SK-N-SH (cell line): ENCODE measurements at regions not wholly inside any gene's neighbourhood (a gene's known extent, or its start where the extent isn't known, plus 50 kb on each side); places are given as distances from the start of the nearest gene placed in this dataset.

Experiments
- CTCF ChIA-PET: fragments of 300-600, 350-600 bp; formaldehyde crosslinking; extraction: SDS; loops from one replicate; lab custom pipeline; 2021; lab: Yijun Ruan, JAX
- POLR2A ChIA-PET: fragments of 350-600 bp; sonication (Branson Sonifier 250); formaldehyde crosslinking; extraction: SDS; loops from one replicate; lab custom pipeline; 2020; ENCODE audit warnings: antibody characterized with exemption, inconsistent platforms; lab: Yijun Ruan, JAX
- DNase-seq: peaks from one replicate; pipeline ENCODE4 v3.0.0; 2012
- H2AFZ ChIP-seq: fragments of 200-600 bp; sonication (generic); 2 replicates; pipeline ENCODE4 v1.8.1; 2016; ENCODE audit warnings: antibody characterized with exemption, mild to moderate bottlenecking, low read depth
- H3F3A ChIP-seq: fragments of 200-600 bp; sonication (generic); replicated peaks from 2 replicates; pipeline ENCODE3; 2016; ENCODE audit warnings: antibody characterized with exemption, mild to moderate bottlenecking; ENCODE audit not compliant: insufficient read depth
- H3K27ac ChIP-seq, 2 experiments: fragments of 200-500 bp in 1 of 2; fragments of 200-600 bp in 1 of 2; sonication (Bioruptor generic) in 1 of 2; sonication (generic), shearing (Covaris generic) in 1 of 2; 2 replicates each; pipeline versions ENCODE4 v1.5.1 to v1.6.1; 2014 to 2016; ENCODE audit warnings: low read depth in 2 of 2, inconsistent platforms in 1 of 2, low read length in 1 of 2, mild to moderate bottlenecking in 1 of 2, mixed read lengths in 1 of 2
- H3K27me3 ChIP-seq: fragments of 200-600 bp; sonication (generic), shearing (Covaris generic); 2 replicates; pipeline ENCODE4 v1.6.1; 2016; ENCODE audit warnings: mixed run types; ENCODE audit not compliant: insufficient read depth
- H3K36me3 ChIP-seq, 2 experiments: fragments of 200-500 bp in 1 of 2; fragments of 200-600 bp in 1 of 2; sonication (Bioruptor generic) in 1 of 2; sonication (generic) in 1 of 2; replicated peaks in 1 of 2; 2 replicates each; pipeline versions ENCODE3 to v1.5.1; 2014 to 2016; ENCODE audit warnings: low read length in 1 of 2, mild to moderate bottlenecking in 1 of 2; ENCODE audit not compliant: insufficient read depth in 2 of 2, control insufficient read depth in 1 of 2
- H3K4me1 ChIP-seq, 2 experiments: fragments of 200-500 bp in 1 of 2; fragments of 200-600 bp in 1 of 2; sonication (Bioruptor generic) in 1 of 2; sonication (generic), shearing (Covaris generic) in 1 of 2; 2 replicates each; pipeline versions ENCODE4 v1.5.1 to v1.6.1; 2014 to 2016; ENCODE audit warnings: low read depth in 1 of 2, low read length in 1 of 2, mixed run types in 1 of 2; ENCODE audit not compliant: insufficient read depth in 2 of 2, control insufficient read depth in 1 of 2
- H3K4me2 ChIP-seq: fragments of 200-600 bp; sonication (generic), shearing (Covaris generic); 2 replicates; pipeline ENCODE4 v1.6.1; 2017; ENCODE audit warnings: mixed run types
- H3K4me3 ChIP-seq, 2 experiments: fragments of 200-500 bp in 1 of 2; fragments of 200-600 bp in 1 of 2; sonication (Bioruptor generic) in 1 of 2; sonication (generic), shearing (Covaris generic) in 1 of 2; 2 replicates each; pipeline versions ENCODE4 v1.5.1 to v1.8.1; 2014 to 2016; ENCODE audit warnings: low read depth in 2 of 2, inconsistent platforms in 1 of 2, low read length in 1 of 2, mild to moderate bottlenecking in 1 of 2, mixed read lengths in 1 of 2, moderate library complexity in 1 of 2
- H3K79me2 ChIP-seq: fragments of 200-600 bp; sonication (generic); 2 replicates; pipeline ENCODE4 v1.8.1; 2017; ENCODE audit warnings: mild to moderate bottlenecking; ENCODE audit not compliant: insufficient read depth
- H3K9ac ChIP-seq: fragments of 200-600 bp; sonication (generic); 2 replicates; pipeline ENCODE4 v1.6.1; 2017; ENCODE audit warnings: mixed run types
- H3K9me2 ChIP-seq: fragments of 200-600 bp; sonication (generic); 2 replicates; pipeline ENCODE4 v1.6.1; 2017; ENCODE audit warnings: mixed run types
- H3K9me3 ChIP-seq: fragments of 200-600 bp; sonication (generic); 2 replicates; pipeline ENCODE4 v1.6.1; 2017; ENCODE audit warnings: mixed run types, mild to moderate bottlenecking, moderate library complexity
- H4K20me1 ChIP-seq: fragments of 200-600 bp; sonication (generic); 2 replicates; pipeline ENCODE4 v1.6.1; 2017; ENCODE audit warnings: mild to moderate bottlenecking, mixed run types; ENCODE audit not compliant: insufficient read depth
- EP300 ChIP-seq, 2 experiments: IDR thresholded peaks; 2 replicates each; pipeline versions ENCODE4 v1.4.0 to v1.6.1; 2012; ENCODE audit warnings: borderline replicate concordance in 1 of 2, low read depth in 1 of 2, low read length in 1 of 2
- JUND ChIP-seq: IDR thresholded peaks from 2 replicates; pipeline ENCODE4 v1.4.0; 2012
- MEF2A ChIP-seq: IDR thresholded peaks from 2 replicates; pipeline ENCODE4 v1.4.0; 2012; ENCODE audit warnings: low read depth, borderline replicate concordance
- MXI1 ChIP-seq: IDR thresholded peaks from 2 replicates; pipeline ENCODE4 v1.6.1; 2012; ENCODE audit warnings: mild to moderate bottlenecking, low read depth, low read length, improper control_type of control experiment
- NFIC ChIP-seq: IDR thresholded peaks from 2 replicates; pipeline ENCODE4 v1.4.0; 2012; ENCODE audit warnings: borderline replicate concordance
- POLR2AphosphoS5 ChIP-seq: IDR thresholded peaks from 2 replicates; pipeline ENCODE4 v1.6.1; 2012; ENCODE audit warnings: low read depth, low read length
- RAD21 ChIP-seq: IDR thresholded peaks from 2 replicates; pipeline ENCODE4 v1.6.1; 2012; ENCODE audit warnings: mild to moderate bottlenecking, low read length
- RFX5 ChIP-seq: IDR thresholded peaks from 2 replicates; pipeline ENCODE4 v1.6.1; 2012; ENCODE audit warnings: mild to moderate bottlenecking, improper control_type of control experiment, low read length
- TCF12 ChIP-seq: IDR thresholded peaks from 2 replicates; pipeline ENCODE4 v1.4.0; 2012
- TEAD4 ChIP-seq: IDR thresholded peaks from 2 replicates; pipeline ENCODE4 v1.4.0; 2012; ENCODE audit warnings: mild to moderate bottlenecking, borderline replicate concordance; ENCODE audit not compliant: insufficient read depth
- YY1 ChIP-seq: IDR thresholded peaks from 2 replicates; pipeline ENCODE4 v1.4.0; 2012; ENCODE audit warnings: low read depth, mild to moderate bottlenecking
- WGBS: methylation state at CpG from one replicate; pipeline ENCODE4 v1.1.6; 2017; ENCODE audit warnings: low lambda C conversion rate; 5-methylcytosine and 5-hydroxymethylcytosine counted together
- TF ChIP-seq, protein P1 (sequence below): IDR thresholded peaks from 2 replicates; pipeline ENCODE4 v1.4.0; 2012; ENCODE audit warnings: low read depth, borderline replicate concordance
- TF ChIP-seq, protein P2 (sequence below): fragments of 150-350 bp; IDR thresholded peaks from 2 replicates; pipeline ENCODE4 v1.6.1; 2016; ENCODE audit warnings: mild to moderate bottlenecking, low read depth, low read length
- TF ChIP-seq, protein P3 (sequence below): fragments of 200-600 bp; sonication (generic); IDR thresholded peaks from 2 replicates; pipeline ENCODE4 v1.6.1; 2017; ENCODE audit warnings: antibody characterized with exemption, mild to moderate bottlenecking, moderate library complexity
- TF ChIP-seq, protein P4 (sequence below): IDR thresholded peaks from 2 replicates; pipeline ENCODE4 v1.4.0; 2012; ENCODE audit warnings: low read depth

DNA sequence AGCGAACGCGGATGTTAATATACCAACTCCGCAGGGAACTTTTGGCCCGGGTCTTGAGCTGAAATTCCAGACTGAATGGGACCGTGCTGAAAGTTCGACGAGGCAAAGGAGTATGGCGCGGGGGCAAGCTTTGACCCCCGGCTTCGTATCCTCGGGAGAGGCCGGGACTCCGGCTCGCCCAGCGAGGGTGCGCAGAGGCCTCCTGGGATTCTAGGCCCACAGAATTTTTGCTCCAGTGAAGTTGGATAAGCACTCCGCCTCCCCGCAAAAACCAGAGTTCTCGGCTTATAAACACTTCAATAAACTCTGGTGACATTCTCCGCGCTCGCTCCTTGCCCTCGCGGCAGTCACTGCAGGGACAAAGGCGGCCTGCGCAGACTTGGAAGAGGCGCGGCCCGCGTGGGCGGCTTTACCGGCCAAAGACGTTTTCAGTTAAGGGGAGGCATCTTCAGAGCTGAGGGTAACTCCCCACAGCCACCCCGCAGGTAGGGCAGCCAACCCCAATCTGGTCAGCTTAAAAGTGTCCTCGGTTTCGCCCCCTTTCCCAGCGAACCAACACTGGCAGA, 112.6 kb downstream of the KCNRG start:
- Histone ChIP-seq H3K36me3 (no peaks in the 10 kb centered on the region), H3K27me3 (no peaks in the 10 kb centered on the region), H3K79me2 (peaks cover 4% of the 10 kb centered on the region), H3K27ac (no peak overlapping the region), H3K9me3 (no peaks in the 10 kb centered on the region), H2AFZ (no peak overlapping the region), H3F3A (peaks cover 12% of the 10 kb centered on the region), H3K9ac (no peak overlapping the region), H3K4me1 (peaks cover 6 to 14% of the 10 kb centered on the region in 2 experiments; a peak in 3 of 4 replicates), H3K4me3 (no peak overlapping the region), H3K9me2 (no peaks in the 10 kb centered on the region), H4K20me1 (no peaks in the 10 kb centered on the region), H3K4me2 (no peak overlapping the region)
- POLR2A ChIA-PET: no interaction called here
- DNase-seq: no peak
- TF ChIP-seq TEAD4 (no peak), MXI1 (no peak), MEF2A (no peak), RAD21 (no peak), YY1 (no peak), TCF12 (no peak), NFIC (no peak), RFX5 (no peak), JUND (no peak), POLR2AphosphoS5 (no peak), EP300 (IDR thresholded peaks at IDR 0.05; ENCODE audit: borderline replicate concordance in 1 of 2, low read depth in 1 of 2, low read length in 1 of 2) (no peak)
- TF ChIP-seq, protein P1, sequence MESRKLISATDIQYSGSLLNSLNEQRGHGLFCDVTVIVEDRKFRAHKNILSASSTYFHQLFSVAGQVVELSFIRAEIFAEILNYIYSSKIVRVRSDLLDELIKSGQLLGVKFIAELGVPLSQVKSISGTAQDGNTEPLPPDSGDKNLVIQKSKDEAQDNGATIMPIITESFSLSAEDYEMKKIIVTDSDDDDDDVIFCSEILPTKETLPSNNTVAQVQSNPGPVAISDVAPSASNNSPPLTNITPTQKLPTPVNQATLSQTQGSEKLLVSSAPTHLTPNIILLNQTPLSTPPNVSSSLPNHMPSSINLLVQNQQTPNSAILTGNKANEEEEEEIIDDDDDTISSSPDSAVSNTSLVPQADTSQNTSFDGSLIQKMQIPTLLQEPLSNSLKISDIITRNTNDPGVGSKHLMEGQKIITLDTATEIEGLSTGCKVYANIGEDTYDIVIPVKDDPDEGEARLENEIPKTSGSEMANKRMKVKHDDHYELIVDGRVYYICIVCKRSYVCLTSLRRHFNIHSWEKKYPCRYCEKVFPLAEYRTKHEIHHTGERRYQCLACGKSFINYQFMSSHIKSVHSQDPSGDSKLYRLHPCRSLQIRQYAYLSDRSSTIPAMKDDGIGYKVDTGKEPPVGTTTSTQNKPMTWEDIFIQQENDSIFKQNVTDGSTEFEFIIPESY: no peak
- TF ChIP-seq, protein P2, sequence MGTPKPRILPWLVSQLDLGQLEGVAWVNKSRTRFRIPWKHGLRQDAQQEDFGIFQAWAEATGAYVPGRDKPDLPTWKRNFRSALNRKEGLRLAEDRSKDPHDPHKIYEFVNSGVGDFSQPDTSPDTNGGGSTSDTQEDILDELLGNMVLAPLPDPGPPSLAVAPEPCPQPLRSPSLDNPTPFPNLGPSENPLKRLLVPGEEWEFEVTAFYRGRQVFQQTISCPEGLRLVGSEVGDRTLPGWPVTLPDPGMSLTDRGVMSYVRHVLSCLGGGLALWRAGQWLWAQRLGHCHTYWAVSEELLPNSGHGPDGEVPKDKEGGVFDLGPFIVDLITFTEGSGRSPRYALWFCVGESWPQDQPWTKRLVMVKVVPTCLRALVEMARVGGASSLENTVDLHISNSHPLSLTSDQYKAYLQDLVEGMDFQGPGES: no peak
- TF ChIP-seq, protein P3, sequence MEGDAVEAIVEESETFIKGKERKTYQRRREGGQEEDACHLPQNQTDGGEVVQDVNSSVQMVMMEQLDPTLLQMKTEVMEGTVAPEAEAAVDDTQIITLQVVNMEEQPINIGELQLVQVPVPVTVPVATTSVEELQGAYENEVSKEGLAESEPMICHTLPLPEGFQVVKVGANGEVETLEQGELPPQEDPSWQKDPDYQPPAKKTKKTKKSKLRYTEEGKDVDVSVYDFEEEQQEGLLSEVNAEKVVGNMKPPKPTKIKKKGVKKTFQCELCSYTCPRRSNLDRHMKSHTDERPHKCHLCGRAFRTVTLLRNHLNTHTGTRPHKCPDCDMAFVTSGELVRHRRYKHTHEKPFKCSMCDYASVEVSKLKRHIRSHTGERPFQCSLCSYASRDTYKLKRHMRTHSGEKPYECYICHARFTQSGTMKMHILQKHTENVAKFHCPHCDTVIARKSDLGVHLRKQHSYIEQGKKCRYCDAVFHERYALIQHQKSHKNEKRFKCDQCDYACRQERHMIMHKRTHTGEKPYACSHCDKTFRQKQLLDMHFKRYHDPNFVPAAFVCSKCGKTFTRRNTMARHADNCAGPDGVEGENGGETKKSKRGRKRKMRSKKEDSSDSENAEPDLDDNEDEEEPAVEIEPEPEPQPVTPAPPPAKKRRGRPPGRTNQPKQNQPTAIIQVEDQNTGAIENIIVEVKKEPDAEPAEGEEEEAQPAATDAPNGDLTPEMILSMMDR: no peak
- TF ChIP-seq, protein P4, sequence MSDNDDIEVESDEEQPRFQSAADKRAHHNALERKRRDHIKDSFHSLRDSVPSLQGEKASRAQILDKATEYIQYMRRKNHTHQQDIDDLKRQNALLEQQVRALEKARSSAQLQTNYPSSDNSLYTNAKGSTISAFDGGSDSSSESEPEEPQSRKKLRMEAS: no peak
- 95% methylated on average over 24 of the region's 39 CpGs for WGBS
- CTCF ChIA-PET: interaction anchor here (0.7 to 1.8 kb wide), 5 partner anchors 9 to 151 kb away, joined by 3 to 5 read pairs (median 3); partner anchors contain the start of gene TRIM13
